ENCODE measurements at regions not wholly inside any gene's neighbourhood (a gene's known extent, or its start where the extent isn't known, plus 50 kb on each side); places are given as distances from the start of the nearest gene placed in this dataset.

DNA sequence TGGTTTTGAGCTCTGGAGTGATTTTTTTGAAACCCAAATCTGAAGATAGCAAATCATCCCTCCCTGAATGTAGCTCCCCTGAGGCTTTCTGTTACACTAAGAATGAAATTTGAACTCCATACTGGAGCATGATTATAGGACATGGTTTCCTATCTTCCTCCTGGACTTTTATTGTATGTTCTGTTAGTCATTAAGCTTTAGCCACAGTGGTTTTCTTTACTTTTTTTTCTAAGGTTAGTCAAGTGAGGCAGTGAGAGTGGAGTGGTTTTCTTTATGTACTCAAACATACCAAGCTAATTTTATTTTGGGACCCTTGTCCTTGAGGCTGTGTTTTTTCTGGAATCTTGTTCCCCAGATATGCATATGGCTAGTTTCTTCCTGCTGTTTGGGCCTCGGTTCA lies 55.2 kb upstream of the FRMD4B start:
- ChIA-PET POLR2A (interaction anchor here (1.3 kb wide), 1 partner anchor 10 kb away, joined by 4 read pairs; no protein-coding TSS in a partner anchor), CTCF (interaction anchor here (0.6 to 4.8 kb wide), 15 partner anchors 9 to 279 kb away, joined by 3 to 37 read pairs (median 4); partner anchors contain the start of gene FRMD4B)
- 74% methylated on average over 1 of the region's 1 CpG for WGBS (ENCODE audit: low lambda C conversion rate)

GRCh38 chr3:69439643-69440270 lies 53.9 kb upstream of the FRMD4B start:
- peak overlapping the region; percentile 38; the same call in 1 of the 2 replicates for H3K4me2 ChIP-seq
- no peak overlapping the region for H3K9ac ChIP-seq
- no peaks in the 10 kb centered on the region for H3K27me3 ChIP-seq (ENCODE audit: insufficient read depth)
- no peak overlapping the region; a peak in 1 of 4 replicates for H3K4me3 ChIP-seq (ENCODE audit: low read depth in 2 of 2, low read length in 1 of 2)
- 27% methylated on average over 1 of the region's 1 CpG for WGBS (ENCODE audit: low lambda C conversion rate)
- H4K20me1 ChIP-seq (ENCODE audit: insufficient read depth), result no peaks in the 10 kb centered on the region
- ChIA-PET CTCF (interaction anchor here (0.6 to 4.8 kb wide), 13 partner anchors 13 to 361 kb away, joined by 3 to 37 read pairs (median 5); partner anchors contain the start of gene FRMD4B), POLR2A (no interaction called here)
- H3K36me3 ChIP-seq (replicated peaks in 1 of 2; ENCODE audit: control insufficient read depth in 1 of 2, insufficient read depth in 2 of 2, low read length in 1 of 2), result no peaks in the 10 kb centered on the region
- H3K9me3 ChIP-seq, result no peaks in the 10 kb centered on the region; the same call in 1 of the 2 replicates
- H3K9me2 ChIP-seq, result no peaks in the 10 kb centered on the region
- no peak overlapping the region for H3K27ac ChIP-seq (ENCODE audit: low read depth in 2 of 2, low read length in 1 of 2)
- H3K4me1 ChIP-seq (ENCODE audit: control insufficient read depth in 1 of 2, insufficient read depth in 2 of 2, low read depth in 1 of 2, low read length in 1 of 2), result no peaks in the 10 kb centered on the region
- no peak for DNase-seq
- peak; percentile 50 for TF ChIP-seq SMC3 (IDR thresholded peaks at IDR 0.05; ENCODE audit: low read depth, low read length)
- TF ChIP-seq, protein P1, sequence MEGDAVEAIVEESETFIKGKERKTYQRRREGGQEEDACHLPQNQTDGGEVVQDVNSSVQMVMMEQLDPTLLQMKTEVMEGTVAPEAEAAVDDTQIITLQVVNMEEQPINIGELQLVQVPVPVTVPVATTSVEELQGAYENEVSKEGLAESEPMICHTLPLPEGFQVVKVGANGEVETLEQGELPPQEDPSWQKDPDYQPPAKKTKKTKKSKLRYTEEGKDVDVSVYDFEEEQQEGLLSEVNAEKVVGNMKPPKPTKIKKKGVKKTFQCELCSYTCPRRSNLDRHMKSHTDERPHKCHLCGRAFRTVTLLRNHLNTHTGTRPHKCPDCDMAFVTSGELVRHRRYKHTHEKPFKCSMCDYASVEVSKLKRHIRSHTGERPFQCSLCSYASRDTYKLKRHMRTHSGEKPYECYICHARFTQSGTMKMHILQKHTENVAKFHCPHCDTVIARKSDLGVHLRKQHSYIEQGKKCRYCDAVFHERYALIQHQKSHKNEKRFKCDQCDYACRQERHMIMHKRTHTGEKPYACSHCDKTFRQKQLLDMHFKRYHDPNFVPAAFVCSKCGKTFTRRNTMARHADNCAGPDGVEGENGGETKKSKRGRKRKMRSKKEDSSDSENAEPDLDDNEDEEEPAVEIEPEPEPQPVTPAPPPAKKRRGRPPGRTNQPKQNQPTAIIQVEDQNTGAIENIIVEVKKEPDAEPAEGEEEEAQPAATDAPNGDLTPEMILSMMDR (IDR thresholded peaks at IDR 0.05), result peak; percentile 77
- TF ChIP-seq EZH2phosphoT487 (IDR thresholded peaks at IDR 0.05; ENCODE audit: borderline replicate concordance, low read depth), result no peak
- peak; percentile 50 for TF ChIP-seq RAD21 (IDR thresholded peaks at IDR 0.05; ENCODE audit: low read length)
- peak overlapping the region; percentile 30; the same call in 1 of the 2 replicates for H2AFZ ChIP-seq (ENCODE audit: low read depth)
- H3K79me2 ChIP-seq (ENCODE audit: insufficient read depth), result no peaks in the 10 kb centered on the region
- H3F3A ChIP-seq (replicated peaks; ENCODE audit: insufficient read depth), result no peaks in the 10 kb centered on the region

More for the DNA sequence above, 55.2 kb upstream of the FRMD4B start:
- no peak for DNase-seq
- no peak overlapping the region for H3K4me2 ChIP-seq
- no peaks in the 10 kb centered on the region for H3K27me3 ChIP-seq (ENCODE audit: insufficient read depth)
- H3K79me2 ChIP-seq (ENCODE audit: insufficient read depth), result no peaks in the 10 kb centered on the region
- TF ChIP-seq SMC3 (IDR thresholded peaks at IDR 0.05; ENCODE audit: low read depth, low read length) (no peak), MAX (IDR thresholded peaks at IDR 0.05; ENCODE audit: low read depth) (no peak), GATA2 (CRISPR knock-in tag; IDR thresholded peaks at IDR 0.05) (no peak)
- TF ChIP-seq, protein P1 (IDR thresholded peaks at IDR 0.05), result no peak
- no peak overlapping the region for H3K9ac ChIP-seq
- no peaks in the 10 kb centered on the region for H4K20me1 ChIP-seq (ENCODE audit: insufficient read depth)
- no peak overlapping the region for H3K27ac ChIP-seq (ENCODE audit: low read depth in 2 of 2, low read length in 1 of 2)
- H3K9me2 ChIP-seq, result no peaks in the 10 kb centered on the region
- H3K4me3 ChIP-seq (ENCODE audit: low read depth in 2 of 2, low read length in 1 of 2), result no peak overlapping the region
- H3K4me1 ChIP-seq (ENCODE audit: control insufficient read depth in 1 of 2, insufficient read depth in 2 of 2, low read depth in 1 of 2, low read length in 1 of 2), result no peaks in the 10 kb centered on the region
- no peak overlapping the region for H2AFZ ChIP-seq (ENCODE audit: low read depth)
- H3F3A ChIP-seq (replicated peaks; ENCODE audit: insufficient read depth), result no peaks in the 10 kb centered on the region
- H3K9me3 ChIP-seq, result no peaks in the 10 kb centered on the region; the same call in 1 of the 2 replicates
- no peaks in the 10 kb centered on the region for H3K36me3 ChIP-seq (replicated peaks in 1 of 2; ENCODE audit: control insufficient read depth in 1 of 2, insufficient read depth in 2 of 2, low read length in 1 of 2)

Measured in SK-N-SH (cell line).